ENCODE measurements at regions not wholly inside any gene's neighbourhood (a gene's known extent, or its start where the extent isn't known, plus 50 kb on each side); places are given as distances from the start of the nearest gene placed in this dataset.

GRCh38 chr12:130097342-130097741 lies 64.9 kb upstream of the FZD10 start:
- Mint-ChIP-seq H3K4me1 (ENCODE audit: low read depth) (no peaks in the 10 kb centered on the region), H3K36me3 (ENCODE audit: low read depth) (no peaks in the 10 kb centered on the region), H3K27ac (no peak overlapping the region), H3K27me3 (no peaks in the 10 kb centered on the region), H3K4me3 (no peak overlapping the region), H3K9me3 (no peaks in the 10 kb centered on the region)

GRCh38 chr12:130097798-130098255 lies 64.4 kb upstream of the FZD10 start:
- Mint-ChIP-seq H3K27me3 (peaks cover under 1% of the 10 kb centered on the region), H3K4me3 (no peak overlapping the region), H3K4me1 (ENCODE audit: low read depth) (no peaks in the 10 kb centered on the region), H3K9me3 (no peaks in the 10 kb centered on the region), H3K27ac (no peak overlapping the region), H3K36me3 (ENCODE audit: low read depth) (no peaks in the 10 kb centered on the region)

- no peak overlapping the region for H3K27ac Mint-ChIP-seq
- peaks cover 4% of the 10 kb centered on the region for H3K27me3 Mint-ChIP-seq
- H3K4me3 Mint-ChIP-seq: no peak overlapping the region
- H3K9me3 Mint-ChIP-seq: no peaks in the 10 kb centered on the region
- H3K4me1 Mint-ChIP-seq (ENCODE audit: low read depth): no peaks in the 10 kb centered on the region
- H3K36me3 Mint-ChIP-seq (ENCODE audit: low read depth): no peaks in the 10 kb centered on the region
Measured at GRCh38 chr12:130098301-130099005, 63.8 kb upstream of the FZD10 start.

- no peaks in the 10 kb centered on the region for H3K36me3 Mint-ChIP-seq (ENCODE audit: low read depth)
- H3K4me3 Mint-ChIP-seq: no peak overlapping the region
- H3K4me1 Mint-ChIP-seq (ENCODE audit: low read depth): no peaks in the 10 kb centered on the region
- no peak overlapping the region for H3K27ac Mint-ChIP-seq
- H3K27me3 Mint-ChIP-seq: peaks cover 18% of the 10 kb centered on the region
- H3K9me3 Mint-ChIP-seq: no peaks in the 10 kb centered on the region
Measured at GRCh38 chr12:130100634-130101362, 61.5 kb upstream of the FZD10 start.

GRCh38 chr12:130101370-130101769 lies 60.9 kb upstream of the FZD10 start:
- no peaks in the 10 kb centered on the region for H3K36me3 Mint-ChIP-seq (ENCODE audit: low read depth)
- no peak overlapping the region for H3K27ac Mint-ChIP-seq
- no peaks in the 10 kb centered on the region for H3K4me1 Mint-ChIP-seq (ENCODE audit: low read depth)
- no peaks in the 10 kb centered on the region for H3K9me3 Mint-ChIP-seq
- H3K4me3 Mint-ChIP-seq: no peak overlapping the region
- H3K27me3 Mint-ChIP-seq: peaks cover 18% of the 10 kb centered on the region

- no peaks in the 10 kb centered on the region for H3K9me3 Mint-ChIP-seq
- H3K27me3 Mint-ChIP-seq: peaks cover 18% of the 10 kb centered on the region
- no peak overlapping the region for H3K4me3 Mint-ChIP-seq
- H3K4me1 Mint-ChIP-seq (ENCODE audit: low read depth): no peaks in the 10 kb centered on the region
- no peak overlapping the region for H3K27ac Mint-ChIP-seq
- H3K36me3 Mint-ChIP-seq (ENCODE audit: low read depth): no peaks in the 10 kb centered on the region
Measured at GRCh38 chr12:130102266-130102665, 60.0 kb upstream of the FZD10 start.

GRCh38 chr12:130104571-130105106 lies 57.6 kb upstream of the FZD10 start:
- Mint-ChIP-seq H3K9me3 (peaks cover 4% of the 10 kb centered on the region), H3K27me3 (peaks cover 18% of the 10 kb centered on the region), H3K36me3 (ENCODE audit: low read depth) (no peaks in the 10 kb centered on the region), H3K4me3 (no peak overlapping the region), H3K4me1 (ENCODE audit: low read depth) (no peaks in the 10 kb centered on the region), H3K27ac (no peak overlapping the region)

GRCh38 chr12:130109062-130109945 lies 53.0 kb upstream of the FZD10 start:
- H3K9me3 Mint-ChIP-seq: peaks cover 4% of the 10 kb centered on the region
- H3K36me3 Mint-ChIP-seq (ENCODE audit: low read depth): no peaks in the 10 kb centered on the region
- no peak overlapping the region for H3K4me3 Mint-ChIP-seq
- no peaks in the 10 kb centered on the region for H3K4me1 Mint-ChIP-seq (ENCODE audit: low read depth)
- H3K27me3 Mint-ChIP-seq: peaks cover 14% of the 10 kb centered on the region
- no peak overlapping the region for H3K27ac Mint-ChIP-seq

- H3K27ac Mint-ChIP-seq: no peak overlapping the region
- peaks cover 6% of the 10 kb centered on the region for H3K27me3 Mint-ChIP-seq
- no peaks in the 10 kb centered on the region for H3K4me1 Mint-ChIP-seq (ENCODE audit: low read depth)
- H3K4me3 Mint-ChIP-seq: no peak overlapping the region
- H3K36me3 Mint-ChIP-seq (ENCODE audit: low read depth): no peaks in the 10 kb centered on the region
- peaks cover 4% of the 10 kb centered on the region for H3K9me3 Mint-ChIP-seq
Measured at GRCh38 chr12:130110914-130111313, 51.4 kb upstream of the FZD10 start.

- Mint-ChIP-seq H3K4me3 (no peak overlapping the region), H3K4me1 (ENCODE audit: low read depth) (no peaks in the 10 kb centered on the region), H3K36me3 (ENCODE audit: low read depth) (no peaks in the 10 kb centered on the region), H3K9me3 (peaks cover 4% of the 10 kb centered on the region), H3K27ac (no peak overlapping the region), H3K27me3 (peaks cover 6% of the 10 kb centered on the region)
Measured at GRCh38 chr12:130111965-130112496, 50.2 kb upstream of the FZD10 start.
